HG03432 (cell line): ENCODE measurements at regions not wholly inside any gene's neighbourhood (a gene's known extent, or its start where the extent isn't known, plus 50 kb on each side); places are given as distances from the start of the nearest gene placed in this dataset.

Source experiments
- ATAC-seq: cut with Tn5 transposase; IDR thresholded peaks from one replicate; pipeline ENCODE4 v1.9.1; 2021; ENCODE audit warnings: mild to moderate bottlenecking, moderate library complexity; ENCODE audit not compliant: unreplicated experiment

DNA sequence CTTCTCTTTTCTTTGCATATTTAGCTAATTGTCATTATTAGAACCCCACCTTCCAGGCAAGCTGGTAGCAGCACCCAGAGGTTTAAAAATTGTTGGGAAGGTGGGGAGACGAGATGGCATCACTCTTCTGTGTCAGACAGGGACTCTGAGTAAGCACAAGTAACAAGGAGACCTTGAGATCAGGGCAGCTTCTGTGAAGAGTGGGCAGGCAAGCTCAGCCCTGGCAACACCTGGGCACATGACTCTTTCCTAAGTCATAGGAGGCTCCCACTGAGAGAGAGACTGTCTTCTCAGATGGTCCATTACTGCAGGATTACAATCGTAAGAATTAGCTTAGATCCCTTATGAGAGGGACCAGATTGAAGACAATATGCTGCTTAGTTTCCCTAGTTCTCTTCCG lies 183.5 kb downstream of the BRINP2 start:
- no peak for ATAC-seq

GRCh38 chr1:177351361-177352108 lies 180.8 kb downstream of the BRINP2 start:
- no peak for ATAC-seq

DNA sequence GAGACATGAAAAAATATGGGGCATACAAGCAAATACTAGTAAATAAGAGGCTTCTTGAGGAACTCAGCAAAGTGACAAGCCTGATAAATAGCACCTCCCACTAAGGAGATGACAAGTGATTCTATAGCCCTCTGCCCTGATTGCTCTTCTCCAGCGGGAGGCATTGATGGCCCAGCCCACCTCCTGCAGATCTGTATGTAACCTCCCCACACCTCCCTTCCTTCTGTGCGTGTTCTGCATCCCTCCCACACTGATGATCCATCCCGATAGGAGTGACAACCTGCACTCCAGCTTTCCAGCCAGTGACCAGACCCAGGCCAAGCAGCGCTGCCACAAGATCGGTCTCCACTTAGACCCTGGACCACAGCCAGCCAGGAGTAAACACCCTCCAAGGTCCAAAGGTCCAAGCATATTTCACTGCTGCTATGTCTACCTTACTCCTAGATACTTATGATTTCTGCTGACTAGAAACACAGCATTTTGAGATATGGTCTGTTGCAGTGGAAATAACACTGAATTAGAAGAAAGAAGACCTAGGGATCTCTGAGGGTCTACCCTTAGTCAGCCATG lies 176.1 kb downstream of the BRINP2 start:
- ATAC-seq, result no peak

DNA sequence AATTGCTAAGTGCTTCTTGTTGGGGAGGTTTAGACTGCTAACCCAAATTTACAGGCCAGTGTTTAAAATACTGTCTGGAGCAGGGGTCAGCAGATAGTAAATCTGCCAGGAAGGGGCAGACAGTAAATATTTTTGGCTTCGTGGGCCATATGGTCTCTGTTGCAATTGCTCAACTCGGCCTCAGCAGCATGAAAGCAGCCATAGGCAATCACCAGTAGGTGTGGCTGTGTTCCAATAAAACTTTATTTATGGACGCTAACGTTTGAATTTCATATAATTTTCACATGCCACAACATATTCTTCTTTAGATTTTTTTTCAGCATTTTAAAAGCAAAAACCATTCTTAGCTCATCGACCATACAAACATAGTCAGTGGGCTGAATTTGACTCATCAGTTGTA lies 172.7 kb downstream of the BRINP2 start:
- ATAC-seq, result no peak

DNA sequence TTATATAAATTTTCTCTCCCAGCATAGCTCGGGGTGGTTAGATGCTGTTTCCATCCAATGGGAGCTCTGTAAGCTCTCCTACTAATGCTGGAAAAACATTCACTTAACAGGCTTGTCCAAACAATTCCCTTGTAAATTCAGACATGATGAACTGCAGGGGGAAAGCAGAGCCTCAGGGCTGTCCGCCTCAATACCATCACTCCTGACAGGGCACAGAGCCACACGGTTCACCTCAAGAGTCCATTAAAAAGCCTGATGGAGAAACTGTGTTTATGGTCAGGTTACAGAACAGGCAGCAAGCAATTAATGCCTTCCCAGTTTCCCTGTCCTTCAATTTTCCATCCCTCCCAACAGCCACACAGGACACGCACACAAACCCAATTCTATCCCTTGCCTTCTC lies 171.0 kb downstream of the BRINP2 start:
- ATAC-seq, result no peak

- no peak for ATAC-seq
Observed at GRCh38 chr1:177340601-177341067, 169.9 kb downstream of the BRINP2 start.

DNA sequence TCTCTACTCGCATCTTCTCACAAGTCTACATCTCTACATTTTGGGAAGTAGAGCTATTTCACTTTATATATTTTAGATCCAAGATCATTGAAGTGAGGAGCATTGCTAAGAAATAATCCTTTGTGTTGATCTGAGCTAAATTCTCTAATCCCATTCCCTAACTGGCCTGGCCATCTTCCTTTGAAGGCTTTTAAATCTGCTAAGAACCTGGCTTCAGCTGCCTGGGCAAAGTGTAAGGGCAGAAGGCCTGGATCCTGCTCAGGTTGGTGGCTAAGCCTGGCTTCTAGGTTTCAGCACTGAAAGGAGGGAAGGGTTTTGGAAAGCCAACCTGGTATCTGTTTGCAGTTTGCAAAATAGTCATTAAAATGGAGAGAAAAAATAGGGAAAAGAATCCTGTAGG lies 167.6 kb downstream of the BRINP2 start:
- ATAC-seq, result no peak

GRCh38 chr1:177334903-177335302 lies 164.1 kb downstream of the BRINP2 start:
- ATAC-seq, result no peak

GRCh38 chr1:177333936-177334595 lies 163.3 kb downstream of the BRINP2 start:
- no peak for ATAC-seq
